BE2C (cell line): ENCODE measurements at regions not wholly inside any gene's neighbourhood (a gene's known extent, or its start where the extent isn't known, plus 50 kb on each side); places are given as distances from the start of the nearest gene placed in this dataset.

Experiments used
- DNase-seq: peaks from one replicate; pipeline ENCODE4 v3.0.0-alpha.2; 2020
- H3K27me3 ChIP-seq: fragments of 250-450 bp; sonication (Bioruptor Pico); 2 replicates; pipeline ENCODE4 v1.5.1; 2020; ENCODE audit warnings: mild to moderate bottlenecking
- H3K36me3 ChIP-seq: fragments of 250-450 bp; sonication (Bioruptor Pico); 2 replicates; pipeline ENCODE4 v1.5.1; 2020; ENCODE audit warnings: mild to moderate bottlenecking
- H3K4me1 ChIP-seq: fragments of 250-450 bp; sonication (Bioruptor Pico); 2 replicates; pipeline ENCODE4 v1.5.1; 2020
- H3K4me3 ChIP-seq: 2 replicates; pipeline ENCODE4 v1.5.1; 2011; ENCODE audit warnings: low read depth, low read length
- H3K9me3 ChIP-seq: fragments of 250-450 bp; sonication (Bioruptor Pico); 2 replicates; pipeline ENCODE4 v1.5.1; 2020
- TF ChIP-seq, protein P1 (sequence below): IDR thresholded peaks from 2 replicates; pipeline ENCODE4 v1.5.1; 2012; ENCODE audit warnings: mild to moderate bottlenecking, low read depth, low read length

DNA sequence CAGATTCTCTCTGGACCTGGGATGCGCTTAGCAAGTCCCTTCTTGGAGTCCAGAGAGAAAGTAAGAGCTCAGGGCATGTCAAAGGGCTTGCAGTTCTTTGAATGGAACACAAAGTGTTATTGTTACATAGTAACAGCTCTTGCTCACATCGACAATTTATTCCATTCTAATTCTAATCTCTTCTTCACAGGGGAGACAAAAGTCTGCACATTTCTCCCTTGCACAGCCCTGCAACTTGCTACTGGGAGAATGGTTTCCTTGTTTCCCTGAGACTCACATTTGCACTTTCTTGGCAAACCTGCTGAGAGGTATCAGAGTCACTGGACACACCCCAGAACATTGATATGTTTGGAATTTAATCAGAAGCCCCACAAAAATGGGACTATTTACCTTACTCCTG, 209.9 kb upstream of the IGF1 start:
- TF ChIP-seq, protein P1, sequence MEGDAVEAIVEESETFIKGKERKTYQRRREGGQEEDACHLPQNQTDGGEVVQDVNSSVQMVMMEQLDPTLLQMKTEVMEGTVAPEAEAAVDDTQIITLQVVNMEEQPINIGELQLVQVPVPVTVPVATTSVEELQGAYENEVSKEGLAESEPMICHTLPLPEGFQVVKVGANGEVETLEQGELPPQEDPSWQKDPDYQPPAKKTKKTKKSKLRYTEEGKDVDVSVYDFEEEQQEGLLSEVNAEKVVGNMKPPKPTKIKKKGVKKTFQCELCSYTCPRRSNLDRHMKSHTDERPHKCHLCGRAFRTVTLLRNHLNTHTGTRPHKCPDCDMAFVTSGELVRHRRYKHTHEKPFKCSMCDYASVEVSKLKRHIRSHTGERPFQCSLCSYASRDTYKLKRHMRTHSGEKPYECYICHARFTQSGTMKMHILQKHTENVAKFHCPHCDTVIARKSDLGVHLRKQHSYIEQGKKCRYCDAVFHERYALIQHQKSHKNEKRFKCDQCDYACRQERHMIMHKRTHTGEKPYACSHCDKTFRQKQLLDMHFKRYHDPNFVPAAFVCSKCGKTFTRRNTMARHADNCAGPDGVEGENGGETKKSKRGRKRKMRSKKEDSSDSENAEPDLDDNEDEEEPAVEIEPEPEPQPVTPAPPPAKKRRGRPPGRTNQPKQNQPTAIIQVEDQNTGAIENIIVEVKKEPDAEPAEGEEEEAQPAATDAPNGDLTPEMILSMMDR: no peak
- no peaks in the 10 kb centered on the region for H3K27me3 ChIP-seq
- H3K36me3 ChIP-seq: no peaks in the 10 kb centered on the region
- H3K4me1 ChIP-seq: no peaks in the 10 kb centered on the region
- no peak for DNase-seq
- no peak overlapping the region for H3K4me3 ChIP-seq
- H3K9me3 ChIP-seq: no peaks in the 10 kb centered on the region

DNA sequence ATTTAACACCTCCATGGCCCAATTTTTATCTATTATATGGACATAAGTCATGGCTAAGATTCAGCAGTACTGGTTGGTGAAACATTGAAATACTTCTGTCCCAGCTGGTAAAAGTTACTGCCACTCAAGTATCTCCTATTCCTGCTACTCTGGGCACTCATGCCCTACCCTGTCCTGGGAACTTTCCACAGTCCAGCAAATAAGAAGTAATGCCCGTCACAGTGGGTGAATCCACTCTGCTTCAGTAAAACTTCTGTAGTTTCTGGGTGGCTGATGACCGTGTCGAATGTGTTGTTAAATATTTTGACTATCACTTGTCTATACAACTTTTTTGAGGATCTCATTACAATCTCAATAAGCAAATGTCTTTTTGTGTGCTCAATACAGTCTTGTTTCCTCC, 209.3 kb upstream of the IGF1 start:
- DNase-seq: no peak
- Histone ChIP-seq H3K36me3 (no peaks in the 10 kb centered on the region), H3K27me3 (no peaks in the 10 kb centered on the region), H3K4me3 (no peak overlapping the region), H3K4me1 (no peaks in the 10 kb centered on the region), H3K9me3 (no peaks in the 10 kb centered on the region)
- TF ChIP-seq, protein P1: no peak

DNA sequence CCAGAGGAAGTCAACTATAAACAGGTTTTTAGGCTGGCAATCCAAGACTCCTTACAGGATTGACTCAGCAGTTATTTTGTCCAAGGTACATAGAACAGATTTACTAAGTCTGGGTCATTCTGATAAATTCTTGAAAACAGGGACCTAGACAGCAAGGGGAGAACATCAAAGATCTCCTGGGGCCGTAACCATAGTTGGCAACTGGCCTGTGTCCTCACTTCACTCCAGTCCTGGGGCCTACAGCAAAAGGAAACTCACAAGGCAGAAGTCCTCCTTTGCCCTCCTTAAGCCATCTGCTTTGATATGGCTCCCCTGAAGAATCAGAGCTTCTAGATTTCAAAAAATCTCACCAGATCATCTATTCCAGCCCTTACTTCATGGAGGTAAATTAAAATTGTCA, 207.2 kb upstream of the IGF1 start:
- 0 out of 2 replicates have a peak, but pooled peaks cover 3% of the 10 kb centered on the region for H3K27me3 ChIP-seq
- H3K9me3 ChIP-seq: no peaks in the 10 kb centered on the region
- H3K36me3 ChIP-seq: no peaks in the 10 kb centered on the region
- no peak for DNase-seq
- TF ChIP-seq, protein P1: no peak
- H3K4me3 ChIP-seq: no peak overlapping the region
- H3K4me1 ChIP-seq: no peaks in the 10 kb centered on the region

DNA sequence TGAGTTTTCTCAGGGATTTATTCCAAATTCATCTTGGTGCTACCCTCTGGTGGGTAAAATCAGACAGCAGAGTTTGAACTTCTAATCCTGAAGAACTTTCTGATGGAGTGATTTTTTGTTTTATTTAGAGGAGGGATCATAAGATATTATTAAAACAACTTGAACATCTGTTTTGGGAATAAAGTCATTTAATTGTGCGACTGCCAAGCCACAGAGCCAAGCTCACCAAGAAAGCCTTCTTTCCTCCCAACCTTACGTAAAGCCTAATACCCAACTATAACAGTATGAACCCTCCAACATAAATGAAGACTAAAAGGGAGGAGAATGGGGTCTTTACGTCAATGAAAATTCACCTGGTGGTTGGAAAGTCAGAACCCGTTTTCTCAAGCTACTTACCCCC, 205.5 kb upstream of the IGF1 start:
- TF ChIP-seq, protein P1: no peak
- H3K36me3 ChIP-seq: no peaks in the 10 kb centered on the region
- no peak for DNase-seq
- 0 out of 2 replicates have a peak, but pooled peaks cover 3% of the 10 kb centered on the region for H3K27me3 ChIP-seq
- no peaks in the 10 kb centered on the region for H3K9me3 ChIP-seq
- no peak overlapping the region for H3K4me3 ChIP-seq
- H3K4me1 ChIP-seq: no peaks in the 10 kb centered on the region

DNA sequence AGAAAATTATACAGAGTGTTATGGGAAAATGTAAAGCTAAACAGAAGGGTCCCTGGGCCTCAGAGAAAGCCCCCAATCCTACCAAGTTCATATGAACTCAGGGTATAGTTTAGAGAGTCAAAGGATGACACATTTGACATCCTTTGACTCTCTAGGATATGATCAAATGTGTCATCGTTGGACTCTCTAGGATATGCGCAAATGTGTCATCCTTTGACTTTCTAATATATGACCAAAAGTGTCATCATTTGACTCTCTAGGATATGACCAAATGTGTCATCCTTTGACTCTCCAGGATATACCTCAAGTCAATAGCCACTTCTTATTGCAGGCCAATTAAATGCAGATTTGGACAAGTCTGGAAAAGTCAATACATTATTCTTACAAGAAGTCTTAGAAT, 204.8 kb upstream of the IGF1 start:
- H3K36me3 ChIP-seq: no peaks in the 10 kb centered on the region
- H3K27me3 ChIP-seq: 0 out of 2 replicates have a peak, but pooled peaks cover 3% of the 10 kb centered on the region
- H3K9me3 ChIP-seq: no peaks in the 10 kb centered on the region
- TF ChIP-seq, protein P1: no peak
- no peak for DNase-seq
- H3K4me1 ChIP-seq: no peaks in the 10 kb centered on the region
- no peak overlapping the region for H3K4me3 ChIP-seq

DNA sequence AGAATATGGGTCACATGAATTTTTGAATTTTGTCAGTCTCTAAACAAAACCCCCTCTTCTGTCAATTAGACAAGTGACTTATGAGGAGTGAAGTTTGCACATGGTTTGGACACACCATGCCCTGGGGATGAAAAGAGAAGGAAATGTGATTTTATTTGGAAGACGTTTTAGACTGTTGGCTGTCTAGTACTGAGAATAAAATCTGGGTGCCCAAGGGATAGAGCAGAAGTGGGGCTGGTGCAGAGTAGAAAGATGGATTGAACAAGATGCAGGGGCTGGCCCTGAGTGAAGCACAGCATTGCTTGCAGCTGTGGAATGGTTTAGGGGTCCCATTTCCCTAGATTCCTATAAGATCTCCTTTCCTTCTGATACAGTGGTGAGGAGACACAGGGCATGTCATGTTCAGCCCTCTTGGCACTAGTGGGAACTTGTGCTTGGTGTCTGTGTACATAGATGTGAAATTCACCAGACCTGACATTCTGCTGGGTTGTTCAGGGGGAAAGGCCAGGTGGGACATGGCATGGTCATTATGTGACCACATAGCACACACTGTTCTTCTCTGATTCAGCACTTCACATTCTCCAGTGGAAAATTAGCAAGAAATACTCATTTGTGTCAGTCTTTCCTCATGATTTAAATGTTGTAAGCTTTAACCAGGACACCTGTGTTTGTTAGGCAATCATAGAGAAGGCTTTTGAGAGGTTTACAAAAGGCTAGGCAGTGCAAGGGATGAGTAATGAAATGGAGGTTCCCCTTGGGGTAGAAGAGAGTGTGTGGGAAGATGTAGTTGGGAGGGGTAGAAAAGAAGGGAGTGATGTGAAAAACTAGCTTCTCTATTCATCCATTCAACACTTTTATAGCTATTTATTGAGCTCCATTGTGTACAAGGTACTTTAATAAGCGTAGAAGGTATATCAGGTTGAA, 202.3 kb upstream of the IGF1 start:
- no peak for DNase-seq
- H3K4me3 ChIP-seq: no peak overlapping the region
- H3K27me3 ChIP-seq: 0 out of 2 replicates have a peak, but pooled peaks cover 3% of the 10 kb centered on the region
- no peaks in the 10 kb centered on the region for H3K4me1 ChIP-seq
- H3K36me3 ChIP-seq: no peaks in the 10 kb centered on the region
- no peaks in the 10 kb centered on the region for H3K9me3 ChIP-seq
- TF ChIP-seq, protein P1: no peak
